ENCODE measurements at regions not wholly inside any gene's neighbourhood (a gene's known extent, or its start where the extent isn't known, plus 50 kb on each side); places are given as distances from the start of the nearest gene placed in this dataset.

DNA sequence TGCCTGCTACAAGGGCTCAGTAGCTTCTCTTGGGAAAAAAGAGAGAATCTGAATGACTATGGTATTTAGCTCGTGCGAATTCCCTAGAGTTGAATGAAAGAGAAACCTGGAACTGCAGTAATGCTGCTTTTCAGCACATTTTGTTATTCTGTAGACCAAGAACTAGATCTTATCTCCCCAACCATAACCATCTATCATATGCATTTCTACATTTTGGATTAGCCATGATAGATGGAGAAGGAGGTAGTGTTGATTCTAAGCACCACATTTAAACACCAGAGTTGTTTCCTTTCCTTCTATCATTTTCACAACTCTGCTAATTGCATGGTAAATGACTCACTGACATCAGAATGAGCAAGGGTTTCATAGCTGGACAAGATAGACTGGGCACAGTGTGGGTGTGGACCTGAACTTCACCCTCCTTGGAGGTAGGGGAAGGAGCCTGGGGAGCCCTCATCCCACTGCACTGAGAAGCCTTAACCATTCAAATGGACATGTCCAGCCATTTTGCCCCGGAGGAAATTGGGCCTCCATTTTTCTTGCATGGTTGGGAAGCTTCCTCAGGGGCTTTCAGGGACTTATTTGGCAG lies 55.3 kb upstream of the BMPER start:
- TF ChIP-seq, protein P1, sequence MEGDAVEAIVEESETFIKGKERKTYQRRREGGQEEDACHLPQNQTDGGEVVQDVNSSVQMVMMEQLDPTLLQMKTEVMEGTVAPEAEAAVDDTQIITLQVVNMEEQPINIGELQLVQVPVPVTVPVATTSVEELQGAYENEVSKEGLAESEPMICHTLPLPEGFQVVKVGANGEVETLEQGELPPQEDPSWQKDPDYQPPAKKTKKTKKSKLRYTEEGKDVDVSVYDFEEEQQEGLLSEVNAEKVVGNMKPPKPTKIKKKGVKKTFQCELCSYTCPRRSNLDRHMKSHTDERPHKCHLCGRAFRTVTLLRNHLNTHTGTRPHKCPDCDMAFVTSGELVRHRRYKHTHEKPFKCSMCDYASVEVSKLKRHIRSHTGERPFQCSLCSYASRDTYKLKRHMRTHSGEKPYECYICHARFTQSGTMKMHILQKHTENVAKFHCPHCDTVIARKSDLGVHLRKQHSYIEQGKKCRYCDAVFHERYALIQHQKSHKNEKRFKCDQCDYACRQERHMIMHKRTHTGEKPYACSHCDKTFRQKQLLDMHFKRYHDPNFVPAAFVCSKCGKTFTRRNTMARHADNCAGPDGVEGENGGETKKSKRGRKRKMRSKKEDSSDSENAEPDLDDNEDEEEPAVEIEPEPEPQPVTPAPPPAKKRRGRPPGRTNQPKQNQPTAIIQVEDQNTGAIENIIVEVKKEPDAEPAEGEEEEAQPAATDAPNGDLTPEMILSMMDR (IDR thresholded peaks at IDR 0.05; ENCODE audit: low read depth, low read length), result no peak
- no peak for TF ChIP-seq MYC (IDR thresholded peaks at IDR 0.05; ENCODE audit: low read depth, low read length)
- TF ChIP-seq, protein P2, sequence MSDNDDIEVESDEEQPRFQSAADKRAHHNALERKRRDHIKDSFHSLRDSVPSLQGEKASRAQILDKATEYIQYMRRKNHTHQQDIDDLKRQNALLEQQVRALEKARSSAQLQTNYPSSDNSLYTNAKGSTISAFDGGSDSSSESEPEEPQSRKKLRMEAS (IDR thresholded peaks at IDR 0.05; ENCODE audit: low read depth, low read length), result no peak
- no peak for TF ChIP-seq POLR2A (IDR thresholded peaks at IDR 0.05; ENCODE audit: extremely low read depth, insufficient read length)
- no peak overlapping the region for H3K4me3 ChIP-seq (ENCODE audit: low read depth, low read length)
- DNase-seq (ENCODE audit: low read depth), result no peak

DNA sequence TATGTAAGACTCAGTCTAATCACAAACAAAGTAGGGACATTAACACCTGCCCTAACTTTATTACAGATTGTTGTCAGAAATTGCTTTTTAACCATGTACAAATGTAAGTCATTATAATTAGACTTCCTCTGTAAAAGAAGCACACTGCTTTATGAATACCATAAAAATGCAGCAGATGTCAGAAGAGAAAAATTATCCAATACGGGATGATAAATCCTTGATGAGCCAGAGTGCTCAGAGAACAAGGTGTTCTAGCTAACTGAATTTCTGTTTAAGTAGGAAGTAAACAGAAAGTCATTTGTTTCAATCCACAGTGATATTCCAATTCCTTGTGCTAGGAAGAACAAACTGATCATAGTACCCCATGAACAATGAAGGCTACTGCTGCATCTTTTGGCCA lies 54.6 kb upstream of the BMPER start:
- no peak overlapping the region for H3K4me3 ChIP-seq (ENCODE audit: low read depth, low read length)
- DNase-seq (ENCODE audit: low read depth), result no peak
- TF ChIP-seq POLR2A (IDR thresholded peaks at IDR 0.05; ENCODE audit: extremely low read depth, insufficient read length) (no peak), MYC (IDR thresholded peaks at IDR 0.05; ENCODE audit: low read depth, low read length) (no peak)
- TF ChIP-seq, protein P1 (IDR thresholded peaks at IDR 0.05; ENCODE audit: low read depth, low read length), result no peak
- TF ChIP-seq, protein P2 (IDR thresholded peaks at IDR 0.05; ENCODE audit: low read depth, low read length), result no peak

DNA sequence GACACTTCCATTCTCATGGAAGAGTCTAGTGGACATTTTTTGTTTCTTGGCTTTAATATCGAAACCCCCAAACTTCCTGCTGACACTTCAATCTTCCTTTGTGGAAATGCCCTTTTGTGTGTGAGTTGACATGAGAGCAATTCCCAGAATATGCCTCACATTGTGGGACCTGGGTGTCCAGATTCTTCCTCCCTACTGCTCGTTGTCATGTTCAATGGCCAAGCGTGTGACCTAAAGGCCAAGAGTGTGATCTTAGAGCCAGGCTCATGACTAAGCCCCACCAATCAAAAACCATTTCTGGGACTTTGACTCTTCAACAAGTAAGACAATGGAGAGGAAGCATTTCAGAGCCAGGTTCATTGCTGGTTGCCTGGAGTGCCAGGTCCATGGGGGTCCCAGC lies 52.5 kb upstream of the BMPER start:
- no peak for TF ChIP-seq MYC (IDR thresholded peaks at IDR 0.05; ENCODE audit: low read depth, low read length)
- no peak for TF ChIP-seq POLR2A (IDR thresholded peaks at IDR 0.05; ENCODE audit: extremely low read depth, insufficient read length)
- TF ChIP-seq, protein P1 (IDR thresholded peaks at IDR 0.05; ENCODE audit: low read depth, low read length), result no peak
- TF ChIP-seq, protein P2 (IDR thresholded peaks at IDR 0.05; ENCODE audit: low read depth, low read length), result no peak
- no peak overlapping the region for H3K4me3 ChIP-seq (ENCODE audit: low read depth, low read length)
- no peak for DNase-seq (ENCODE audit: low read depth)

DNA sequence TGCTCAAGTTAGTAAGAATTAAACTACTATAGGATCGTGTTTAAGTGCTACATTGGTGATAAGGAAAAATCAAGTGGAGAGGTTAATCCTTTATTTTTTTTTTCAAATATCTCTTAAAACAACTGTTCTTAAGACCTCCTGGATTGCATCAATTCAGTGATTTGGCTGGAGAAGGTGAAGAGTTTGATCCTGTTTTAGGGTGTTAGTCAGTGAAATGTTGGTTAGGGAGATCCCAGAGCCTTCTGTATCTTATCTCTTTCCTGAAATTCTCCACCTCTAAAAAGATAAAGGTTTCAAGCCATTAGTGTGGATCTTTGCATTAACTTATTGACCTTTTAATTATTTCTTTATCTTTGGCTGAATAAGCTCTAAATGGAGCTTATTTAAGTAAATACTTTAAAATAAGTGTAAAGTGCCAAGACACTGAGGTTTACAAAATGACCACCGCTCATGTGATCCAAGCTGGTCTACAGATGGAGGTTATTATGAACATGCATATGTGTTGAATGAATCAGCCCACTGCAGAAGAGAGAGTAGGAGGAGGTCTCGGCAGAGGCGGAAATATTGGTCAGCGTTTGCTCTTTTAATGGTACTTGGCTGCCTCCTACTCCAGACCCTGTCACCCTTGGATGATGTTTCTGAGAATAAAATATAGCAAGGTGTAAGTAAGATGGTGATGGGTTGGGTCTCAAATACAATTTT lies 51.8 kb upstream of the BMPER start:
- no peak overlapping the region for H3K4me3 ChIP-seq (ENCODE audit: low read depth, low read length)
- TF ChIP-seq, protein P2 (IDR thresholded peaks at IDR 0.05; ENCODE audit: low read depth, low read length), result no peak
- TF ChIP-seq MYC (IDR thresholded peaks at IDR 0.05; ENCODE audit: low read depth, low read length) (no peak), POLR2A (IDR thresholded peaks at IDR 0.05; ENCODE audit: extremely low read depth, insufficient read length) (no peak)
- TF ChIP-seq, protein P1 (IDR thresholded peaks at IDR 0.05; ENCODE audit: low read depth, low read length), result no peak
- no peak for DNase-seq (ENCODE audit: low read depth)

DNA sequence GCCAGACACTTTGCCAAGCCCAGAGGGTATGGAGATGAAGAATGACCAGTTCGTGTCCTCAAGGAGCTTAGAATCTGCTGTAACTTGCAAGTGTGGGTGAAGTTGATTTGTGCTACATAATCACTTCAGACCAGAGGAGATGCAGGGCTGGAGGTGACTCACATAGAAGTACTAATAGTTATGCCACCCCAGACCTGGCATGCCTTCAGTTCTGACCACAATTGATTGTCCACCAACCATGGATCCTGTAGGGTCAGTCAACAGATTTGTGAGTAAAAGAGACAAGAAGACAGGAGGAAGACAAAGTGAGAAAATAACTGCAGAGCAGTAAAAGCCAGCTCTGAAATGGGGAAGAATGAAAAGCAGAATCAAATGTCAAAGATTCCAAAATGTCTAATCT lies 51.2 kb upstream of the BMPER start:
- TF ChIP-seq, protein P1 (IDR thresholded peaks at IDR 0.05; ENCODE audit: low read depth, low read length), result no peak
- TF ChIP-seq POLR2A (IDR thresholded peaks at IDR 0.05; ENCODE audit: extremely low read depth, insufficient read length), result no peak
- TF ChIP-seq, protein P2 (IDR thresholded peaks at IDR 0.05; ENCODE audit: low read depth, low read length), result no peak
- no peak overlapping the region for H3K4me3 ChIP-seq (ENCODE audit: low read depth, low read length)
- DNase-seq (ENCODE audit: low read depth), result no peak

Data from NB4 (cell line).